Suprapubic skin (tissue), 4 donors: ENCODE measurements at regions not wholly inside any gene's neighbourhood (a gene's known extent, or its start where the extent isn't known, plus 50 kb on each side); places are given as distances from the start of the nearest gene placed in this dataset.

Experiments
- DNase-seq, 2 donors: peaks; one replicate each; pipeline ENCODE4 v3.0.0-alpha.2; 2019; ENCODE audit warnings: low spot score in 2 of 2
- H3K27ac ChIP-seq: fragments of 200-600 bp; sonication (generic); one replicate; pipeline ENCODE4 v1.5.1; 2019
- H3K27me3 ChIP-seq: fragments of 200-600 bp; sonication (generic); one replicate; pipeline ENCODE4 v1.5.1; 2019
- H3K36me3 ChIP-seq: fragments of 200-600 bp; sonication (generic); one replicate; pipeline ENCODE4 v1.5.1; 2019
- H3K4me1 ChIP-seq: fragments of 200-600 bp; sonication (generic); one replicate; pipeline ENCODE4 v1.5.1; 2019
- H3K4me3 ChIP-seq: fragments of 200-600 bp; sonication (generic); one replicate; pipeline ENCODE4 v1.5.1; 2019; ENCODE audit warnings: mild to moderate bottlenecking
- H3K9me3 ChIP-seq: fragments of 200-600 bp; sonication (generic); one replicate; pipeline ENCODE4 v1.5.1; 2019
- EP300 ChIP-seq: sonication (generic); formaldehyde crosslinking; IDR thresholded peaks from one replicate; pipeline ENCODE4 v1.6.1; 2017; ENCODE audit warnings: antibody characterized with exemption
- POLR2A ChIP-seq, 2 donors: fragments of 450-650 bp; IDR thresholded peaks; one replicate each; pipeline ENCODE4 v1.6.1; 2017; ENCODE audit warnings: antibody characterized with exemption in 2 of 2, mild to moderate bottlenecking in 2 of 2, moderate library complexity in 2 of 2
- POLR2AphosphoS5 ChIP-seq, 3 donors: sonication (generic); formaldehyde crosslinking; IDR thresholded peaks; one replicate each; pipeline ENCODE4 v1.6.1; 2017; ENCODE audit warnings: antibody characterized with exemption in 3 of 3
- WGBS: methylation state at CpG from one replicate; pipeline ENCODE4 v1.1.5; 2018; 5-methylcytosine and 5-hydroxymethylcytosine counted together
- TF ChIP-seq, protein P1 (sequence below), 2 donors: fragments of 200-600 bp in 1 of 2; fragments of 450-650 bp in 1 of 2; sonication (generic) in 1 of 2; IDR thresholded peaks; one replicate each; pipeline ENCODE4 v1.5.1; 2016 to 2019; ENCODE audit warnings: antibody characterized with exemption in 2 of 2, mild to moderate bottlenecking in 1 of 2, moderate library complexity in 1 of 2

DNA sequence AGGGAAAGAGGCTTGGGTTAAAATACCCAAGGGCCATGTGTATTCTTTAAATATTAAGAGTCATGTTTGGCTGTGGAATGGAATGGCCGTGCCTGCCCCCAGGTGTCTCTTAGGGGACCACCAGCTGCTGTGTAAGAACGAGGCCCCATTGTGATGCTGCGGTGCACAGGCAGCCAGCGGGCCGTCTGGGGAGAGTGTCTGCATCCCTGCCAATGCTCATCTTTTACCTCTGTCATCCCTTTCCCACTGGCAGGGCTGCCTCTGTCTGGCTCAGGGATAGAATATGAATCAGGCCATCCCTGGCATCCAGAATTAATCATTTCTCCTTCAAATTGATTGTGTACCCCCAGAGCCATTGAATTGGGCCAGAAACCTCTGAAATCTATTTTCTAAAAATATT, 137.8 kb upstream of the GALNT17 start:
- TF ChIP-seq, protein P1, sequence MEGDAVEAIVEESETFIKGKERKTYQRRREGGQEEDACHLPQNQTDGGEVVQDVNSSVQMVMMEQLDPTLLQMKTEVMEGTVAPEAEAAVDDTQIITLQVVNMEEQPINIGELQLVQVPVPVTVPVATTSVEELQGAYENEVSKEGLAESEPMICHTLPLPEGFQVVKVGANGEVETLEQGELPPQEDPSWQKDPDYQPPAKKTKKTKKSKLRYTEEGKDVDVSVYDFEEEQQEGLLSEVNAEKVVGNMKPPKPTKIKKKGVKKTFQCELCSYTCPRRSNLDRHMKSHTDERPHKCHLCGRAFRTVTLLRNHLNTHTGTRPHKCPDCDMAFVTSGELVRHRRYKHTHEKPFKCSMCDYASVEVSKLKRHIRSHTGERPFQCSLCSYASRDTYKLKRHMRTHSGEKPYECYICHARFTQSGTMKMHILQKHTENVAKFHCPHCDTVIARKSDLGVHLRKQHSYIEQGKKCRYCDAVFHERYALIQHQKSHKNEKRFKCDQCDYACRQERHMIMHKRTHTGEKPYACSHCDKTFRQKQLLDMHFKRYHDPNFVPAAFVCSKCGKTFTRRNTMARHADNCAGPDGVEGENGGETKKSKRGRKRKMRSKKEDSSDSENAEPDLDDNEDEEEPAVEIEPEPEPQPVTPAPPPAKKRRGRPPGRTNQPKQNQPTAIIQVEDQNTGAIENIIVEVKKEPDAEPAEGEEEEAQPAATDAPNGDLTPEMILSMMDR (IDR thresholded peaks at IDR 0.05), result no peak
- TF ChIP-seq POLR2AphosphoS5 (IDR thresholded peaks at IDR 0.05), result no peak
- TF ChIP-seq EP300, result no peak
- no peak for TF ChIP-seq POLR2A (IDR thresholded peaks at IDR 0.05)
- H3K27me3 ChIP-seq, result no peaks in the 10 kb centered on the region

DNA sequence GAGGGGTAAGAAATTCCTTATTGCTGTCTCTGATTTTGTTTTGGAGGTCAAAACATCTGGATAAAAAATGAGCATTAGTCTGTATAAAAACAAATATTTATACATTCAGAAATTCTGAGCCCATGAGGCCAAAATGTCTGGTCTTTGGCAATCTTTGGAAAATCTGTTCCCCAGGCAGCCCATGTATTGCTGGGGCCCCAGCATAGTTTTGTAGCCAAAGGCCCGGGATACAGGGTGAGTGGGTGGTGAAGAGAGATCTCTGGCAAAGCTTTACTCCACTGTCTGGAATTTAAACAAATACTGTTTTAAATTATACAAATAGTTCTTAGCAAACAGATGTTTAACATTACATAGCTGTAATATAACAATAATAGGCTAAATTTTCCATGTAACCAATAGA, 134.7 kb upstream of the GALNT17 start:
- Histone ChIP-seq H3K27me3 (no peaks in the 10 kb centered on the region), H3K9me3 (peaks cover 5% of the 10 kb centered on the region), H3K36me3 (no peaks in the 10 kb centered on the region), H3K4me3 (no peak overlapping the region), H3K4me1 (no peaks in the 10 kb centered on the region), H3K27ac (no peak overlapping the region)
- no peak for DNase-seq
- TF ChIP-seq POLR2A (IDR thresholded peaks at IDR 0.05), result no peak
- WGBS, result 15% methylated on average over 1 of the region's 1 CpG

More for the DNA sequence above, 137.8 kb upstream of the GALNT17 start:
- no peak for DNase-seq
- no peaks in the 10 kb centered on the region for H3K36me3 ChIP-seq
- 70% methylated on average over 5 of the region's 5 CpGs for WGBS
- H3K4me3 ChIP-seq, result no peak overlapping the region
- H3K27ac ChIP-seq, result no peak overlapping the region
- H3K4me1 ChIP-seq, result no peaks in the 10 kb centered on the region
- H3K9me3 ChIP-seq, result no peaks in the 10 kb centered on the region

DNA sequence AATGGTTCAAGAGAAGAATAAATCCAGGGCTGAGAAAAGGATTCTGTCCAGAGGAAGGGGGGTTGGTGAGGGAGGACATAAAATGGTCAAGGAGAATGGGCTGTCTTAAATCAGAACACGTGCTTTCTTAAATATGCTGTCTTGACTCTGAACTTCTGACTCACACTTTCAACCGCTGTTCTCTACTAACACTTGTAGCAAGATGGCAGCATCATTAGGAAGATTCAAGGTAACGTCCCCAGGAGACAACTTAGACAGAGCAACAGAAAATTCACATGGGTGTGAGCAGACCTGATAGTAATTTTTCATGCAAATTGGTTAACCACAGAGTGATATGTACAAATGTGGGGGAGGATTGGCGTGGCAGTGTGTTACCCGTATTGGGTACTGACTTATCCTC, 126.8 kb upstream of the GALNT17 start:
- Histone ChIP-seq H3K27me3 (no peaks in the 10 kb centered on the region), H3K4me1 (no peaks in the 10 kb centered on the region), H3K9me3 (peaks cover 5% of the 10 kb centered on the region), H3K4me3 (no peak overlapping the region), H3K27ac (no peak overlapping the region), H3K36me3 (no peaks in the 10 kb centered on the region)
- DNase-seq, result no peak
- 56% methylated on average over 5 of the region's 5 CpGs for WGBS
- TF ChIP-seq EP300, result no peak
- TF ChIP-seq POLR2AphosphoS5 (IDR thresholded peaks at IDR 0.05), result no peak
- no peak for TF ChIP-seq POLR2A (IDR thresholded peaks at IDR 0.05)
- TF ChIP-seq, protein P1 (IDR thresholded peaks at IDR 0.05), result no peak

DNA sequence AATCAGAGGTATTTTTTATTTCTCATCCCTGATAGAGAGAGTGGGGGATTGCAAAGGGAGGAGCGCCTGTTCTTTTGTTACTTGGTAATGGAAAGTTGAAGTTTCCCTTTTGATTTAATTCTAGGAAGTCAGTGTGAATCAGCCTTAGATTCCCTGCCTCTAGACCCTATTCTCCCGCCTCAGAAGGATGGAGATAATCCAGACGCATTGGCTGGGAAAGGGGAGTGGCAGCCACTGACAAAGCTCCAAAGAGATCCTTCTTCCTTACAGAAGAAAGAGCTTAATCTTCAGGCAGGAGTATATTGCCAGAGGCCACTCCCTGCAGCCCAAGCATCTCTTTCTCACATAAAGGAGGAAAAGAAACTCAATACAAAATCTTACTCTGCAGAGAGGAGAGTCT, 122.3 kb upstream of the GALNT17 start:
- DNase-seq, result no peak
- TF ChIP-seq, protein P1 (IDR thresholded peaks at IDR 0.05), result no peak
- TF ChIP-seq POLR2A (IDR thresholded peaks at IDR 0.05) (no peak), POLR2AphosphoS5 (IDR thresholded peaks at IDR 0.05) (no peak), EP300 (no peak)
- no peaks in the 10 kb centered on the region for H3K4me1 ChIP-seq
- H3K9me3 ChIP-seq, result no peaks in the 10 kb centered on the region
- no peak overlapping the region for H3K27ac ChIP-seq
- H3K27me3 ChIP-seq, result no peaks in the 10 kb centered on the region
- H3K36me3 ChIP-seq, result no peaks in the 10 kb centered on the region
- 69% methylated on average over 3 of the region's 3 CpGs for WGBS
- H3K4me3 ChIP-seq, result no peak overlapping the region

DNA sequence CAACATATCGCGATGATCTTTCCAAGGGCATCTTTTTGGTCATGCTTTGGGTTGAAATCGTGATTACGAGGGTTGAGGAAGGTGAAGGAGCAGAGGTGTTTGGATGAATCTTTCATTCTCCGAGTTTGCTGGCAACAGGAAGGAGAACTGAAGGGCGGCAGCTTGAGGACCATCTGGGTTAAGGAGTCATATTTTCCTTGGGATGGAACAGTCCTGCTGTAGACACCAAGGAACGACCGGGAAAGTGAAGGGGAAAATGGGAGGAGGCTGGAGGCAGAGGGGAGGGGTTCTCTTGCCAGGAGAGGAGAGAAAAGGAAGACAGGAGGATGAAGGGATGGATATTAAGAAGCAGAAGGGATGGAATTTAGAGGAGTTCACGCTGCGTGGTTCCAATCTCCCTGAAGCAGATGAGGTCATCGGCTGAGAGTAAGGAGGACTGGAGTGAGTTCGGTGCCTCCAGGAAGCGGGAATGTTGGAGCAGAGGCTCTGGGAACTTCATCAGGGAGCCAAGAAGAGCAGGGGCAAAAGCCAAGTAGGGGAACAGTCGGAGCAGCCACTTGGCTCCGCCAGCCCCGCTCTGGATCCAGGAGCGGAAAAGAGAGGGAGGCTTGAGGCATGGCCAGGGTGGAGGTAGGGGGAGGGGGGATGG, 116.6 kb upstream of the GALNT17 start:
- Histone ChIP-seq H3K4me1 (peaks cover 3% of the 10 kb centered on the region), H3K4me3 (no peak overlapping the region), H3K27me3 (no peaks in the 10 kb centered on the region), H3K27ac (no peak overlapping the region), H3K36me3 (no peaks in the 10 kb centered on the region), H3K9me3 (no peaks in the 10 kb centered on the region)
- no peak for DNase-seq
- no peak for TF ChIP-seq EP300
- TF ChIP-seq, protein P1 (IDR thresholded peaks at IDR 0.05), result no peak
- no peak for TF ChIP-seq POLR2AphosphoS5 (IDR thresholded peaks at IDR 0.05)
- no peak for TF ChIP-seq POLR2A (IDR thresholded peaks at IDR 0.05)
- WGBS, result 62% methylated on average over 17 of the region's 17 CpGs

DNA sequence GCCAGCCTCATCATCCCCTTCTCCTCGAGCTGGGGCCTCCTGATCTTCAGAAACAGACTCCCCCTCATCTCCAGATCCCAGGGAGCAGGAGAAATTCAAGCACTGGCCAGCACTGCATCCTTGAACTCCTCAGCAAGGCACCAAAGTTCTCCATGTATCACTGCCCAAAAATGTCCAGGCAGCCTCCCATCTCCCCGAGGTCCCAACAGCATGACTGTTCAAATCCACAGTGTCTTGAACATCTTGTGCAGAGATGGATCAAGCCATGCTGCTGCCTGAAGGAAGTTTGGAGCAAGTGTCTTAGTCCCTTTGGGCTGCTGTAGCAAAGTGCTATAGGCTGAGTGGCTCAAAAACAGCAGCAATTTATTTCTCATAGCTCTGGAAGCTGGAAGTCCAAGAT, 115.5 kb upstream of the GALNT17 start:
- DNase-seq, result no peak
- no peak overlapping the region for H3K4me3 ChIP-seq

More for the DNA sequence above, 115.5 kb upstream of the GALNT17 start:
- Histone ChIP-seq H3K9me3 (no peaks in the 10 kb centered on the region), H3K27me3 (no peaks in the 10 kb centered on the region), H3K27ac (no peak overlapping the region), H3K4me1 (peaks cover 3% of the 10 kb centered on the region), H3K36me3 (no peaks in the 10 kb centered on the region)
- TF ChIP-seq EP300 (no peak), POLR2AphosphoS5 (IDR thresholded peaks at IDR 0.05) (no peak), POLR2A (IDR thresholded peaks at IDR 0.05) (no peak)
- TF ChIP-seq, protein P1 (IDR thresholded peaks at IDR 0.05), result no peak
- 45% methylated on average over 2 of the region's 2 CpGs for WGBS
